Renal cortex interstitium (tissue), 11 donors: ENCODE measurements at regions not wholly inside any gene's neighbourhood (a gene's known extent, or its start where the extent isn't known, plus 50 kb on each side); places are given as distances from the start of the nearest gene placed in this dataset.
"Not testable (repeated sequence)": the region's sequence is repeated elsewhere in the genome, so short reads cannot be mapped to it uniquely, and the experiment has no call there.

Experiments
- DNase-seq, 11 donors: peaks; one replicate each; pipeline ENCODE4 v3.0.0-alpha.2; 2013; ENCODE audit warnings: low read depth in 9 of 11, low spot score in 4 of 11; ENCODE audit errors: extremely low read depth in 1 of 11

- DNase-seq: no peak
These were observed 175.6 kb upstream of the CCNH start for GRCh38 chr5:87588316-87588715.

DNA sequence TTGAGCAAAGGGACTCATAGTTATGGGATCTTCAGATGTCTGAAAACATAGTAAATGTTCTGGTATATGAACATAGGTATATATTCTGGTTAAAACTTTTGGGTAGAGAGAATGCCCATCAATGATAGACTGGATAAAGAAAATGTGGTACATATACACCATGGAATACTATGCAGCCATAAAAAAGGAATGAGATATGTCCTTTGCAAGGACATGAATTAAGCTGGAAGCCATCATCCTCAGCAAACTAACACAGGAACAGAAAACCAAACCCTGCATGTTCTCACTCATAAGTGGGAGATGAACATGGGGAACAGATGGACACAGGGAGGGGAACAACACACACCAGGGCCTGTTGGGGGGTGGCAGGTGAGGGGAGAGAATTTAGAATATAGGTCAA lies 171.0 kb upstream of the CCNH start:
- DNase-seq: not testable (repeated sequence)

GRCh38 chr5:87582149-87582548 lies 169.4 kb upstream of the CCNH start:
- DNase-seq: no peak

GRCh38 chr5:87581661-87582060 lies 168.9 kb upstream of the CCNH start:
- DNase-seq: no peak

DNA sequence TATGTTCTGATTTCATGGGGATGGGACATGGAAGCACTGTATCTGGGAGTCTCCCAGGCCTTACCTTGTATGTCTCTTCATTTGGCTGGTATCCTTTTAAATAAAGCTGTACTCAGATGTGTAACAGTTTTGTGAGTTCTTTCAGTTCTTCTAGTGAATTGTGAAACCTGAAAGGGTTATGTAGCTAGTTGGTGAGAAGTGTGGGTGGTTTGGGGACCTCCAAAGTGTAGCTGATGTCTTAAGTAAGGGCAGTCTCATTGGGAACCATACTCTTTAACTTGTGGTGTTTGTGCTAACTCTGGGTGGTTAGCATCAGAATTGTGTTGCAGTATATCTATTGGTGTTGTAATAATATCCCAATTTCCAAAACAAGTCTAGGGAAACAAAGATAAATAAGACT lies 166.9 kb upstream of the CCNH start:
- no peak for DNase-seq

- DNase-seq: no peak
These were observed 164.1 kb upstream of the CCNH start for GRCh38 chr5:87576867-87577266.

DNA sequence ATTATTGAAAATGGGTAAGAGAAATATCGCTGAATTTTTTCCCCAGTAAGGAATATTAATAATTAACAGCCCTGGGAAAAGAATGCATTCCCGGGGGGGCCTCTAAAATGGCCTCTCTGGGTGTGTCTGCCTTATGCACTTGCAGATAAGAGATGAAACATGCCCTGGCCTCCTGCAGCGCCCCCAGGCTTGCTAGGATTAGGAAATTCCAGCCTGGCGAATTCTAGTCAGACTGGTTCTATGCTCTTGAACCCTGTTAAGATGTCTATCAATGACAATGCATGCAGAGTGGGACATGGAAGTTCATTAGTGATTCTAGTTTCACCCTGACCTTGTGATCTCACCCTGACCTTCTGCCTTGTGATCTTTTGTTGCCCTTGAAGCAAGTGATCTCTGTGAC lies 163.6 kb upstream of the CCNH start:
- DNase-seq: not testable (repeated sequence)

DNA sequence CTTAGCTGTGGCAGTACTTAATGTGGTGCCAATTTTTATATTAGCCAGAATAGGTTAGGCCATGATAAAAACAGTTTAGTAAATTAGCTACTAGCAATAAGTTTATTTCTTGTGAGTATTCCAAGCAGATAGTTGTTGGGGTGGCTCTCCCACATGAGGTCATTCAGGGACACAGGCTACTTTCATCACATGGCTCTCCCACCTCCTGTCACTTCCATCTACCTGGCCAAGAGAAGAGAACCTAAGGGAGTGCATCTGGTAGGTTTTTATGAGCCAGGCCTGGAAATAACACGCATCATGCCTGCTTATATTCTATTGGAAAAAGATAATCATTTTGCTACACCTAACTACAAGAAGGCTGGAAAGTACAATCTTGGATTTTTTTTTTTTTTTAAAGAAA lies 161.4 kb upstream of the CCNH start:
- DNase-seq: no peak

- no peak for DNase-seq
These were observed 159.9 kb upstream of the CCNH start for GRCh38 chr5:87572611-87573010.

- DNase-seq: no peak
These were observed 159.4 kb upstream of the CCNH start for GRCh38 chr5:87572090-87572489.

DNA sequence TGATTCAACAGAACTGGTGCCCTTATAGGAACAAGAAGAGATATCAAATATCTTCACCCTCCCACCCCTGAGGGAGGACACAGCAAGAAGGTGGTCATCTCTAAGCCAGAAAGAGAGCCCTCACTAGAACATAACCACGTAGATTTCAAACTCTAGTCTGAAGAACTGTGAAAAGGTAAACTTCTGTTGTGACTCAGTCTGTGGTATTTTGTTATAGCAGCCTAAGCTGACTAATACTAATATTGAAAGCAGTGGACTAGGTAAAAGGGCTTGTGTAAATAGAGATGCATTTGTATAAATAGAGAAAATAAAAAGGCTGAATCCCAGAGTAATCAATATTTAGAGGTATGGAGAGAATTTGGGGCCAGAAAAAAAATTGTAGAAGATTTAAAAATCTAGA lies 157.6 kb upstream of the CCNH start:
- no peak for DNase-seq

DNA sequence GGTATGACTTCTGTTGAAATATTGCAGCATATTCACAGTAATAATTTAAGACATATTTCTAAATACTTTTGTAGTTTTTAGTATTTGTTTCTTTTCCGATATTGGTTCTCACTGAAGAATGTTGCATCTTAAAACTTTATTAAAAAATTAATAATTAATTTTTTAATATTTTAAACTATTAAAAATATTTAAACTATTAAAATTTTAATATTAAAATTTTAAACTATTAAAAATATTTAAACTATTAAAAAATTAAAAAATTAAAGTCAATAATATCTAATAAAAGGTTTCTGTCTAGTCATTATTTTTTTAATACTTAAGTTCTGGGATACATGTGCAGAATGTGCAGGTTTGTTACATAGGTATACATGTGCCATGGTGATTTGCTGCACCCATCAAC lies 149.3 kb upstream of the CCNH start:
- no peak for DNase-seq

- no peak for DNase-seq
These were observed 147.8 kb upstream of the CCNH start for GRCh38 chr5:87560528-87560927.

DNA sequence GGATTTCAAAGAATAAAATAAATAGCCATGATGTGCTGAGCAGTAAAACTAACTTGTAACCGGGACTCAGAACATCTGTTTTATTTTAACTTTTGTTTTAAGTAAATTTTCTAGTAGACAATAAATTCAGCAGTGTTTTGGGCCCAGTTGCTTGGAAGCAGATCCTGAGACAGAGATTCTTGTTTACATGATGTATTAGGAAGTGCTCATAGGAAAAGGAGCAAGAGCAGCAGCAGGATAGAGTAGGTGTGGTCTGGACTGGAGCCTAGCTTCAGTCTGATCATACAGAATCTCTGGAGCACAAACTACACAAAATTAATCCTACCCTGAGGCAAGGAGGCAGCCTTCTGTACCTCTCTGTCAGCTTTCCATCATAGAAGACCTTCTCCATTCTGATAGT lies 139.2 kb upstream of the CCNH start:
- DNase-seq: no peak

DNA sequence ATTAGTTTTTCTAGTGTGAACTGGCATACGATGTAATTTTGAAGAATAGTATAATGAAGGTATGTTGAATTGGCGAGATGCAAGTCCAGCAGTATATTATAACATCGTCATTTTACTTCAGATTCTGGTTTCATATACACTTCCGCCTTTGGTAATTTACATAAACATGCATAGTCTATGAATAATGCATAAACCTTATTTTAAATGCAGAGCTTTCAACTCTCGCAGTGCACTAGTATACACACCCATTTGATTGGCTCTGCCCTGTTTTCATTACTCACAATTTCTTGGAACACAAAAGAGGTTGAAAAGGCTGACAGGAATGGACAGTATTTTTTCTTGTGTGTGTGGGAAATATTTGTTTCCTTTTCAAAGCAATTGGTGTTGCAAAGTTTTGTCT lies 128.9 kb upstream of the CCNH start:
- DNase-seq: no peak

DNA sequence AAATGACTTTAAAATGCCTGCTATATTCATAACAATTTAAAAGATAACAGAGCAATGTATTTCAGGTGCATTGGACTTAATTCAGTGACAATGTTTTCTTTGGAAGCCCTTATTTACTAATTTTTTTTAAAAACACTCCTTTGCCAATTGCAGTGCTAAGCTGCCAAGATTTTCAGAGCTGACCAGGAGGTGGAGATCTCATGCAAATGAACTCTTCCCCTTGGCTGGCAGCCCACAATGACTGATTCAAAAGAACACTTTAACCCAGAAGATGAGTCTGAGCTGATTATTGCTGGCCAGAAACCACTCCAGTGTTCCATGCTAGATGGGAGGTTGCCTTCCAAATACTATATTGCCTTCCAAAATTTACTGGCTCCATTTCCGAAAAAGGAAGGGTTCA lies 128.3 kb upstream of the CCNH start:
- DNase-seq: peak in 4 of 11 donors; percentile 2 to 9 (median 6)

DNA sequence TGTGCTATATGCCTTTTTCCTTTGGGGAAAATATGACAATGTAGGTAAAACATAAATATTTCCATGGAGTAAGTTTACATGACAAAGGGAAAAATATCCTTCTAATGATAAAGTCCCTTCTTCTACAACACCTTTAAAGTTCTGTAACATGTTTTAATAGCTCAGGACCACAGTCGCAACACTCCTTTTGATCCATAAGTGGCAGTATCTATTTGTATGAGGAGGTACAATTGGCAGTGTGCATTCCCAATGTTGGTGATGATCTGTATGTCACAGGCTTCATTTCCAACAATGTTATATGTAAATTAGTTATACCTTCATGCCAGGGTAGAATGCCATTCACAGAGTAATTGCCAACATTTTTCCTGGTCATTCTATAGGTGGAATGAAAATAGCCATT lies 127.1 kb upstream of the CCNH start:
- no peak for DNase-seq

- no peak for DNase-seq
These were observed 123.6 kb upstream of the CCNH start for GRCh38 chr5:87536365-87536764.

DNA sequence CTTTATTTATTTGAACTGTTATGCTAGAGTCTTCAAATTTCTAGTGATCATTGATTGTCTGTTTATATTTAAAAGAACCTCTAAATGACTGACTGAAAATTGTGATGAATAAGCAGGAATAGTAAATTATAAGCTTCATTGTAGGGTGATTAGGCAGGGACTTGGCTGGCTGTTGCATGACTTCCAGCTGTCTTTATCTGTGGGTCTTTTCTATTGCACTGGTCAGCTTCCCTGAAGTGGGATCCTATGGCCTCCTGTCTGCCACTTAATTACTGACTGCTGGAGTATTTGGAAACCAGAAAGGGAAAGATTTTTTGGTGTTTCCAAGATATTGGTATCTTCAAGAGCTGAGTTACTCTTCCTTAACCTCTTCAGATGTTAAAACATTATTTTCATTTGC lies 123.0 kb upstream of the CCNH start:
- no peak for DNase-seq

DNA sequence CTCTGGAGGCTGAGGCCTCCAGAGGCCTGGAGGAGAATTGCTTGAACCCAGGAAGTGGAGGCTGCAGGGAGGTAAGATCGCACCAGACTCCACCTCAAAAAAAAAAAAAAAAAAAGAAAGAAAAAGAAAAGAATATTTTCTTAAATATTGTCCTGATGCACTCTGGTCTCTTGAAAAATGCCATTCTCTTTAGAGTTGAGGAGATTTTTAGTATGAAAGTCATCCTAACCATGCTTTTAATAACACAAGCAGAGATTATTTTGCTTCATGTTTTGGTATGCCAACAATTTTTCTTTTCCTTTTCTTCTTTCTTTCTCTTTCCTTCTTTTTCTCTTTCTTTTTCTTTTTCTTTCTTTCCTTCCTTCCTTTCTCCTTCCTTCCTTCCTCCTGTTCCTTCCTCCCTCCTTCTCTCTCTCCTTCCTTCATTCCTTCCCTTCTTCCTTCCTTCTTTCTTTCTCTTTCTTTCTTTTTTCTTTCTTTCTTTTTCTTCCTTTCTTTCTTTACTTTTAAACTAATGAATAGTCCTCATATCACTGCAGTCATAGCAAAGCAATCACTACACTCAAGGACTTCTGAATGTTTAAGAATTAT lies 116.9 kb upstream of the CCNH start:
- no peak for DNase-seq

GRCh38 chr5:87526131-87526530 lies 113.4 kb upstream of the CCNH start:
- no peak for DNase-seq

GRCh38 chr5:87524217-87524616 lies 111.5 kb upstream of the CCNH start:
- no peak for DNase-seq
